Activated gamma-delta T cell (primary cell): ENCODE measurements at regions not wholly inside any gene's neighbourhood (a gene's known extent, or its start where the extent isn't known, plus 50 kb on each side); places are given as distances from the start of the nearest gene placed in this dataset.
"Not testable (repeated sequence)": the region's sequence is repeated elsewhere in the genome, so short reads cannot be mapped to it uniquely, and the experiment has no call there.

ENCODE experiments used
- DNase-seq: peaks from one replicate; lab custom pipeline; 2025; lab: John Stamatoyannopoulos, UW

- no peak for DNase-seq
Observed at GRCh38 chr9:96131825-96132224, 170.2 kb downstream of the HSD17B3 start.

- DNase-seq, result no peak
Observed at GRCh38 chr9:96130970-96131369, 171.0 kb downstream of the HSD17B3 start.

- no peak for DNase-seq
Observed at GRCh38 chr9:96129747-96130146, 172.2 kb downstream of the HSD17B3 start.

- no peak for DNase-seq
Observed at GRCh38 chr9:96128880-96129279, 173.1 kb downstream of the HSD17B3 start.

GRCh38 chr9:96126321-96126881 is 175.6 kb downstream of the HSD17B3 start:
- no peak for DNase-seq

GRCh38 chr9:96125624-96126023 is 176.4 kb downstream of the HSD17B3 start:
- DNase-seq, result no peak

GRCh38 chr9:96122751-96123150 is 179.2 kb downstream of the HSD17B3 start:
- no peak for DNase-seq

- no peak for DNase-seq
Observed at GRCh38 chr9:96122282-96122681, 179.7 kb downstream of the HSD17B3 start.

- DNase-seq, result no peak
Observed at GRCh38 chr9:96121136-96121535, 180.8 kb downstream of the HSD17B3 start.

- no peak for DNase-seq
Observed at GRCh38 chr9:96117398-96118080, 184.4 kb downstream of the HSD17B3 start.

GRCh38 chr9:96116275-96117064 is 185.5 kb downstream of the HSD17B3 start:
- DNase-seq, result no peak

- no peak for DNase-seq
Observed at GRCh38 chr9:96115836-96116235, 186.1 kb downstream of the HSD17B3 start.

- no peak for DNase-seq
Observed at GRCh38 chr9:96113032-96113431, 188.9 kb downstream of the HSD17B3 start.

- no peak for DNase-seq
Observed at GRCh38 chr9:96109680-96110351, 192.2 kb downstream of the HSD17B3 start.

- no peak for DNase-seq
Observed at GRCh38 chr9:96108691-96109380, 193.1 kb downstream of the HSD17B3 start.

GRCh38 chr9:96107436-96107835 is 194.5 kb downstream of the HSD17B3 start:
- no peak for DNase-seq

- no peak for DNase-seq
Observed at GRCh38 chr9:96100385-96101300, 201.3 kb downstream of the HSD17B3 start.

- not testable (repeated sequence) for DNase-seq
Observed at GRCh38 chr9:96090630-96091029, 211.3 kb downstream of the HSD17B3 start.

GRCh38 chr9:96089452-96090085 is 212.4 kb downstream of the HSD17B3 start:
- DNase-seq, result no peak

GRCh38 chr9:96088510-96088909 is 213.0 kb downstream of the ERCC6L2 start:
- DNase-seq, result no peak
